ENCODE measurements at regions not wholly inside any gene's neighbourhood (a gene's known extent, or its start where the extent isn't known, plus 50 kb on each side); places are given as distances from the start of the nearest gene placed in this dataset.
"Not testable (repeated sequence)": the region's sequence is repeated elsewhere in the genome, so short reads cannot be mapped to it uniquely, and the experiment has no call there.

DNA sequence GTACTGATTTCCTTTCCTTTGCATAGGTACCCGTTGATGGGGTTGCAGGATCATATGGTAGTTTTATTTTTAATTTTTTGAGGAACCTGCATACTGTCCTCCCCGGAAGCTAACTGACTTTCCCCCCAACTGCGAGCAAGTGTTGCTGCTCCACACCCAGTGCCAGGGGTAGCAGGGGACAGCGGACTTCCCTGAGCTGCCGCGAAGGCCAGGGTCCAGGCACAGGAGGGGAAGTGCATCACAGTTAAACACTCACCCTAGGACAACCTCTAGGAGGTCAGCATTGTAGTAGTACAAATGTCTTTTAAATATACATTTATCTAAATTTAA is 201.7 kb downstream of the NPIPB11 start:
- H3K36me3 ChIP-seq: no peaks in the 10 kb centered on the region
- no peak overlapping the region for H3K27ac ChIP-seq
- no peaks in the 10 kb centered on the region for H3K27me3 ChIP-seq
- H3K9me3 ChIP-seq: no peaks in the 10 kb centered on the region
- TF ChIP-seq, protein P1, sequence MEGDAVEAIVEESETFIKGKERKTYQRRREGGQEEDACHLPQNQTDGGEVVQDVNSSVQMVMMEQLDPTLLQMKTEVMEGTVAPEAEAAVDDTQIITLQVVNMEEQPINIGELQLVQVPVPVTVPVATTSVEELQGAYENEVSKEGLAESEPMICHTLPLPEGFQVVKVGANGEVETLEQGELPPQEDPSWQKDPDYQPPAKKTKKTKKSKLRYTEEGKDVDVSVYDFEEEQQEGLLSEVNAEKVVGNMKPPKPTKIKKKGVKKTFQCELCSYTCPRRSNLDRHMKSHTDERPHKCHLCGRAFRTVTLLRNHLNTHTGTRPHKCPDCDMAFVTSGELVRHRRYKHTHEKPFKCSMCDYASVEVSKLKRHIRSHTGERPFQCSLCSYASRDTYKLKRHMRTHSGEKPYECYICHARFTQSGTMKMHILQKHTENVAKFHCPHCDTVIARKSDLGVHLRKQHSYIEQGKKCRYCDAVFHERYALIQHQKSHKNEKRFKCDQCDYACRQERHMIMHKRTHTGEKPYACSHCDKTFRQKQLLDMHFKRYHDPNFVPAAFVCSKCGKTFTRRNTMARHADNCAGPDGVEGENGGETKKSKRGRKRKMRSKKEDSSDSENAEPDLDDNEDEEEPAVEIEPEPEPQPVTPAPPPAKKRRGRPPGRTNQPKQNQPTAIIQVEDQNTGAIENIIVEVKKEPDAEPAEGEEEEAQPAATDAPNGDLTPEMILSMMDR (IDR thresholded peaks at IDR 0.05): no peak
- no peaks in the 10 kb centered on the region for H3K4me1 ChIP-seq
- H3K4me3 ChIP-seq: no peak overlapping the region
- intact Hi-C loops (cut with DNase I; ENCODE audit: low total_unique reads): no loop called here
- no peak for DNase-seq (ENCODE audit: low spot score in 2 of 2)

DNA sequence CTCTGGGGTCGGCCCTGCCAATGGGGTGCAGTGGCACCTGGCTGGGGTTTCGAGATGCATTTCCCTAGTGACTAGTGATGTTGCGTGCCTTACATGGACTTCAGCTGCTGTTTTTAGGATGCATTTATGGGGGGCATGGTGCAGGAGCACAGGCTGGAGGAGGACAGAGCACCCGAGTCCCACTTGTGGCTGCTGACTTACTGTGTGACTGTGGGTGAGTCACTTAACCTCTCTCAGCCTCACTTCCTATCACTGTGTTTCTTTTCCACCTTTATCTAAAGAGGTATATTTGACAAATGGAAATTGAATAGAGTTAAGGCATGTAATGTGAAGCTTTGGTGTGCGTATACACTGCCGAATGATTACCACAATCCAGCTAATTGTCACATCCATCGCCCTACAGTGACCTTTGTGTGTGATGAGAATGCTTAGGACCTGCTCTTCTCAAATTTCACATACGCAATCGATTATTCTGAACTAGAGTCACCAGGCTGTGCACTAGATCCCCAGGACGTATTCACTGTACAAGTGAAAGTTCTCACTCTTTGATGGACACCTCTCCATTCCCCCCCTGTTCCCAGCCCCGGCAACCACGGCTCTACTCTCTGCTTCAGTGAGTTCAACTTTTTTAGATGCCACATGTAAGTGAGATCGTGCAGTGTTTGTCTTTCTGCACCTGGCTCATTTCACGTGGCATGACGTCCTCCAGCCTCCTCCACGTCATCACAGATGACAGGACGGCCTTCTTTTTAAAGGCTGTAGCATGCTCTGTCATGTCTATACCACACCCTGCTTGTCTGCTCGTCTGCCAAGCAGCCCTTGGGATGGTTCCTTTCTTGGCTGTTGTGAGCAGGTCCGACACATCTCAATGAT is 202.3 kb downstream of the NPIPB11 start:
- intact Hi-C loops (cut with DNase I; ENCODE audit: low total_unique reads); H3K4me3 ChIP-seq; H3K27me3 ChIP-seq; H3K9me3 ChIP-seq; H3K36me3 ChIP-seq; DNase-seq (ENCODE audit: low spot score in 2 of 2); H3K4me1 ChIP-seq: not testable (repeated sequence)
- H3K27ac ChIP-seq: peak overlapping the region in 1 of 2 donors; percentile 81

DNA sequence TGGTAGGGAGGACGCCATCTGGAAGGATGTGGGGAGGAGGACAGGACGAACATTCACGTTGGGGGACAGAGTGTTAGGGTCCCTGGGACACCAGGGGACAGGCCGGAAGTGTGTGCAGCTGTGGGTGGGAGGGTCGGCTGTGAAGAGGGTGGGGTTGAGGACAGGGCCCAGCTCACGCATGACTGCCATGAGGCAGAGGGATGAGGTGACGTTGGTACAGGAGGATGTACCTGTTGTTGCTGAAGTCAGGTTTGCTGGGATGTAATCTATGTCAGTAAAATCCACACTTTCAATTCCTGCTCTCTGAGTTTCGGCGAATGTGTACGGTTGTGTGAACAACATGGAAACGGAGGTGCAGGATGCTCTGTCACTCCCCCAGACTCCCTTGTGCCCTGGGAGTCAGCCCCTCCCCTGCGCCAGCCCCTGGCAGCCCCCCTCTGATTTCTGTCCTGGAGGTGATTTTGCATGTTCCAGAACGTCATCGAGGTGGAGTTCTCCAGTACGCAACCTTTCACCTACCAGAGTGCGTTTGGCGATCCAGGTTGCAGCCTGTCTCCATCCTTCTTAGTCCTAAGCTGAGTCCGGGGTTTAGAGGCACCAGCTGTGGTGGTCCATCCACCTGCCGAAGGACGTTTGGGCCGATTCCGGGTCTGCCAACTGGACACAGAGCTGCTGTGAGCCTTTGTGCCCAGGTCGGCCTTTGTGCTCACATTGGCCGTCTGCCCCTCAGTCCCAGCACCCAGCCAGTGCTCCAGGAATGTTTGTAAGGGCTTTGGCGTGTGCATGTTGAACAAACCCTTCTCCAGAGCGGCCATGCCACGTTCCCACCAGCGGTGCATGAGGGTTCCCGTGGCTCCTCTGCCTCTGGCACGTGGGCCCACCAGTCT is 203.2 kb downstream of the NPIPB11 start:
- H3K4me1 ChIP-seq; H3K36me3 ChIP-seq; H3K27me3 ChIP-seq; H3K4me3 ChIP-seq; intact Hi-C loops (cut with DNase I; ENCODE audit: low total_unique reads); H3K9me3 ChIP-seq: not testable (repeated sequence)
- H3K27ac ChIP-seq: peak overlapping the region; percentile 61 to 81
- peak in 1 of 2 donors; percentile 31 for DNase-seq (ENCODE audit: low spot score in 2 of 2)

DNA sequence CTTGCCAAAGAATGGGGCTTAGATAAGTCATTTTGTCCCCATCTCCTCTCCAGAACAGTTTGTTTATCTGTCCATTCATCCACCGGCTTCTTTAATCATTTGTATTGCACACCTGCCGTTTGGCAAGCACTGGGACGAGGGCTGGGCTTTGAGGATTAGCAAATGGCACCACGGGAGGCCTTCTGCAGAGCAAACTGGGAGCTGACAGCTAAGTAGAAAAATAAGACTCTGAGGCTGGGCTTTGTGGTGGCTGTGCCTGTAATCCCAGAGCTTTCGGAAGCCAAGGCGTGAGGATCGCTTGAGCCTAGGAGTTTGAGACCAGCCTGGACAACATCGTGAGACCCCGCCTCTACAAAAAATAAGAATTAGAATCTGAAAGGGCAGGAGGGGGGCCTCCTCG is 203.9 kb downstream of the NPIPB11 start:
- H3K4me1 ChIP-seq; H3K9me3 ChIP-seq; H3K4me3 ChIP-seq; intact Hi-C loops (cut with DNase I; ENCODE audit: low total_unique reads); H3K36me3 ChIP-seq; H3K27me3 ChIP-seq: not testable (repeated sequence)
- peak overlapping the region; percentile 61 to 81 for H3K27ac ChIP-seq
- DNase-seq (ENCODE audit: low spot score in 2 of 2): peak in 1 of 2 donors; percentile 46

DNA sequence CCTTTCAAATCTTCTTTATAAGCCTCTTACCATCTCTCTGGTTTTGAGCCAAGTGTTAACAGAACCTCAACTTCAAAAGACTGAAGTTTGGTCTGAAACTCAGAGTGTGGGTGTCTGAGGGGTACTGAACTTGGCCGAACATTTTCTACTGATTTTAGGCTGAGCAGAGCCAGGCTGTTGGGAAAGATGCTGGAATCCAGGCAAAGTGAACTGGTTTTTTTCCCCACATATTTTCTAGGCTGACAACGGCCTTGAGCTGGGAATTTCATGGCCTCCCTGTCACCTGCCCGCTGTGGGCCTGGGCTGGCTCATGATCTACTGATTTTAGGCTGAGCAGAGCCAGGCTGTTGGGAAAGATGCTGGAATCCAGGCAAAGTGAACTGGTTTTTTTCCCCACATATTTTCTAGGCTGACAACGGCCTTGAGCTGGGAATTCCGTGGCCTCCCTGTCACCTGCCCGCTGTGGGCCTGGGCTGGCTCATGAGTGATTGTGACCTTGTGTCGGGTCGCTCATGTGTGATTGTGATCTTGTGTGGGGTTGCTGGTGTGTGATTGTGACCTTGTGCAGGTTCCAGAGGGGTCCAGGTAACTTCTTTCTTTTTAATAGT is 204.4 kb downstream of the NPIPB11 start:
- H3K27ac ChIP-seq: peak overlapping the region; percentile 61 to 81
- H3K36me3 ChIP-seq; H3K4me3 ChIP-seq; H3K27me3 ChIP-seq; H3K4me1 ChIP-seq; H3K9me3 ChIP-seq; intact Hi-C loops (cut with DNase I; ENCODE audit: low total_unique reads): not testable (repeated sequence)
- TF ChIP-seq POLR2AphosphoS5 (IDR thresholded peaks at IDR 0.05): peak in 1 of 3 donors; percentile 67
- DNase-seq (ENCODE audit: low spot score in 2 of 2): peak; percentile 50 to 75

DNA sequence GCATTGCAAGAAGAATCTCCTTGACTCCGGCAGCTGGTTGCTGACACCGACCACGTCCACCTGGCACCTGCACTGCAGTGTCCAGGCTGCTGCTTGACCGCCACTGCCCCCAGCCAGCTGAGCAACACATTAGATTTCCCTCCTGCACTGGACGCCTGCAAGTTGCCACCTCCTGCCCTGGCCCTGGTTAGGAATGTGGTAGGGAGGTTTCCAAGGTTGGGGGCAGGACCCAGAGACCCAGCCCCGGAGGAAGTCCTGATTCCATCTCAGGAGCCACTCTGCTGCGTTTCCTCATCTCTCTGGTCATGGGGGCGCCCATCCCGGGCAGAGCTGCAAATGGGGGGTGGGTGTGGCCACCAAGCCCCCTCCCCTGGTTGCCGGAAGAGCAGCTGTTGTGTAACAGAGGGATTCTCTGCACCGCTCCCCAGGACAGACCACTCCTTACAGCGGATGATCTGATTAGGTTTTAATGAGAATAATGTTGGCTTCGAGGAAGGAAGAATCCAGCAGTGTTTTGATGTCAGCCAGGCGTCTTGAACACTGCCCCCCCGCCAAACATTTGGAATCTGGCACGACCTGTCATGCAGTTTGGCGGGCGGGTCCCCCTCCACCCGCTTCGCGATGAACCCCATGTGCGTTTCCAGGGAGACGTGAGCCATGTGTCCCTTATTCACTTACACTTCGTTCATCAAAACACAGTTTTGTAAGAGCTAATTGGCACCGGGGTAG is 205.1 kb downstream of the NPIPB11 start:
- peak overlapping the region; percentile 59 to 81 for H3K27ac ChIP-seq
- H3K36me3 ChIP-seq; H3K27me3 ChIP-seq; H3K4me3 ChIP-seq; H3K9me3 ChIP-seq; intact Hi-C loops (cut with DNase I; ENCODE audit: low total_unique reads); H3K4me1 ChIP-seq: not testable (repeated sequence)
- peak; percentile 51 to 78 for DNase-seq (ENCODE audit: low spot score in 2 of 2)
- TF ChIP-seq POLR2AphosphoS5 (IDR thresholded peaks at IDR 0.05): peak in 1 of 3 donors; percentile 84

DNA sequence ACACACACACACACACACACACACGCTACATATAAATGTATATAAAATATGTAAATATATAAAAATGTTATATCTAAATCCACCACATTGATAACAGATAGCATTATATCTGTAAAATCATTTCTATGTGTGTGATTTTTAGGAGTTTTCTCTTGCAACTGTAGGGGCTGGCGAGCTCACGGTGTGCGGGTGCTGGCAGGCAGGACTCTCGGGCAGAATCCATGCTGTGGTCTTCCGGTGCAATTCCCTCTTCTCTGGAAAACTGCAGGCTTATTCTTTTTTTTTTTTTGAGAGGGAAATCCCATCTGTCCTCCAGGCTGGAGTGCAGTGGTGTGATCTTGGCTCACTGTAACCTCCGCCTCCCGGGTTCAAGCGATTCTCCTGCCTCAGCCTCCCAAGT is 205.8 kb downstream of the NPIPB11 start:
- H3K4me1 ChIP-seq; intact Hi-C loops (cut with DNase I; ENCODE audit: low total_unique reads); H3K36me3 ChIP-seq; H3K4me3 ChIP-seq; H3K9me3 ChIP-seq; H3K27me3 ChIP-seq; DNase-seq (ENCODE audit: low spot score in 2 of 2): not testable (repeated sequence)
- H3K27ac ChIP-seq: peak overlapping the region; percentile 17 to 81

DNA sequence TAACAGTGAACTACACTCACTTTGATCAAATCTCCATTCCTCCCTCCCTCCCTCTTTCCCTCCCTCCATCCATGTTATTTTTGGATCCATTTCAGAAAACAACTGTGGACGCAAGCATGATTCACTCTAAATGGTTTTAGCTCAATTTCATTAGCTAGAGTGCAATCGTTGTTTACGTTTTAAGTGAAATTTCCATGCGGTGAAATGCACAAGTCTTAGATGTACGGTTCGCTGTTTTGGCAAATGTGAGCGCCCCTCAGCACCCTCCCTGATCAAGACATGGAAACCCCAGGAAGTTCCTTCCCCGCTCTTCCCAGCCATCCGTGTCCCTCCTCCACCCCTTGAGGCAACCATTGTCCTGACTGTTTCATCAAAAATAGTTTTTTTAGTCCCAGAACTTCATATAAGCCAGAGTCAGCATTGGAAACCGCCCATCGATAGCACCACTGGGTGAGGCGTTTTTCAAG is 206.3 kb downstream of the NPIPB11 start:
- H3K27me3 ChIP-seq; intact Hi-C loops (cut with DNase I; ENCODE audit: low total_unique reads); H3K4me1 ChIP-seq; H3K9me3 ChIP-seq; H3K4me3 ChIP-seq; H3K36me3 ChIP-seq: not testable (repeated sequence)
- peak in 1 of 2 donors; percentile 19 for DNase-seq (ENCODE audit: low spot score in 2 of 2)
- peak overlapping the region; percentile 17 to 82 for H3K27ac ChIP-seq

DNA sequence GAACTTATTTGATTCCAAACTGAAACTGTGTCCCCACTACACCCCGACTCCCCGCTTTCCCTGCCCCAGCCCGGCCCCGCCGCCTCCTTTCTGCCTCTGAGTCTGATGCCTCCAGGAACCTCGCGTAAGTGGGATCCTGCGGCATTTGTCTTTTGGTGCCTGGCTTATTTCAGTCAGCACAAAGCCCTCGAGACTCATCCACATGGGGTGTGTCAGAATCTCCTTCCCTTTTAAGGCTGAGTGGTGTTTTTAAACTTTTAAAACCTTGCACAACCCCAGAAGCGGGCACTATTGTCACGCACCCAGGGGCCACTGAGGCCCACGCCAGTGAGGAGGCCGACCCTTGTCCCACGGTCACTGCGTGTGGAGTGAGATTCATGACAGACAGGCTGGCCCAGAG is 206.9 kb downstream of the NPIPB11 start:
- H3K36me3 ChIP-seq; H3K27me3 ChIP-seq; H3K4me1 ChIP-seq; intact Hi-C loops (cut with DNase I; ENCODE audit: low total_unique reads); H3K4me3 ChIP-seq; H3K9me3 ChIP-seq: not testable (repeated sequence)
- peak overlapping the region; percentile 26 to 82 for H3K27ac ChIP-seq
- DNase-seq (ENCODE audit: low spot score in 2 of 2): peak in 1 of 2 donors; percentile 47

All from breast epithelium (tissue), 4 donors.